Vagina (tissue), 2 donors: ENCODE measurements at regions not wholly inside any gene's neighbourhood (a gene's known extent, or its start where the extent isn't known, plus 50 kb on each side); places are given as distances from the start of the nearest gene placed in this dataset.

ENCODE experiments used
- DNase-seq, 2 donors: peaks; one replicate each; pipeline ENCODE4 v3.0.0-alpha.2; 2017; ENCODE audit errors: extremely low spot score in 2 of 2
- H3K27ac ChIP-seq: fragments of 200-600 bp; sonication (generic); one replicate; pipeline ENCODE4 v1.5.1; 2019
- H3K27me3 ChIP-seq: fragments of 200-600 bp; sonication (generic); one replicate; pipeline ENCODE4 v1.5.1; 2019
- H3K36me3 ChIP-seq, 2 donors: fragments of 200-600 bp; sonication (generic); one replicate each; pipeline ENCODE4 v1.5.1; 2017 to 2019
- H3K4me1 ChIP-seq: fragments of 200-600 bp; sonication (generic); one replicate; pipeline ENCODE4 v1.5.1; 2019
- H3K4me3 ChIP-seq, 2 donors: fragments of 200-600 bp; sonication (generic); 1 replicate in 1 of 2; 2 replicates in 1 of 2; pipeline ENCODE4 v1.5.1; 2016 to 2019
- H3K9me3 ChIP-seq: fragments of 200-600 bp; sonication (generic); one replicate; pipeline ENCODE4 v1.5.1; 2019
- CTCF ChIP-seq, 3 experiments: fragments of 450-650 bp in 2 of 3; fragments of 200-600 bp in 1 of 3; sonication (generic) in 1 of 3; IDR thresholded peaks; one replicate each; pipeline ENCODE4 v1.5.1; 2017 to 2019; ENCODE audit warnings: antibody characterized with exemption in 3 of 3, mild to moderate bottlenecking in 2 of 3, moderate library complexity in 2 of 3
- POLR2A ChIP-seq, 2 donors: fragments of 450-650 bp; IDR thresholded peaks; one replicate each; pipeline ENCODE4 v1.6.1; 2017; ENCODE audit warnings: antibody characterized with exemption in 2 of 2, mild to moderate bottlenecking in 2 of 2, moderate library complexity in 2 of 2
- POLR2AphosphoS5 ChIP-seq, 2 donors: sonication (generic); formaldehyde crosslinking; IDR thresholded peaks; one replicate each; pipeline ENCODE4 v1.9.0; 2017; ENCODE audit warnings: antibody characterized with exemption in 2 of 2, mild to moderate bottlenecking in 2 of 2, low read depth in 1 of 2; ENCODE audit not compliant: insufficient read depth in 1 of 2
- intact Hi-C: fragments of 100-400 bp; cut with DNase I; formaldehyde crosslinking; loops from one replicate; pipeline ENCODE4 v1.15.1; 2023

GRCh38 chr1:234921266-234922062, 207.2 kb downstream of the TOMM20 start:
- H3K36me3 ChIP-seq = no peaks in the 10 kb centered on the region
- H3K9me3 ChIP-seq = no peaks in the 10 kb centered on the region
- H3K4me1 ChIP-seq = peaks cover 70% of the 10 kb centered on the region
- no peaks in the 10 kb centered on the region for H3K27me3 ChIP-seq
- no peak for TF ChIP-seq POLR2AphosphoS5 (IDR thresholded peaks at IDR 0.05; ENCODE audit: insufficient read depth in 1 of 2, low read depth in 1 of 2)
- TF ChIP-seq POLR2A (IDR thresholded peaks at IDR 0.05) = no peak
- no peak for TF ChIP-seq CTCF (IDR thresholded peaks at IDR 0.05)
- no peak for DNase-seq
- intact Hi-C loops = loop anchor here (5.0 to 10.0 kb wide), 2 partner anchors 53 to 146 kb away; no protein-coding TSS in a partner anchor
- peak overlapping the region; percentile 75 for H3K27ac ChIP-seq
- no peak overlapping the region for H3K4me3 ChIP-seq

GRCh38 chr1:234920843-234921140, 207.8 kb downstream of the TOMM20 start:
- H3K4me1 ChIP-seq = peaks cover 70% of the 10 kb centered on the region
- no peak for DNase-seq
- H3K36me3 ChIP-seq = no peaks in the 10 kb centered on the region
- no peaks in the 10 kb centered on the region for H3K27me3 ChIP-seq
- H3K4me3 ChIP-seq = no peak overlapping the region
- H3K27ac ChIP-seq = peak overlapping the region; percentile 75
- TF ChIP-seq POLR2A (IDR thresholded peaks at IDR 0.05) = no peak
- TF ChIP-seq POLR2AphosphoS5 (IDR thresholded peaks at IDR 0.05; ENCODE audit: insufficient read depth in 1 of 2, low read depth in 1 of 2) = no peak
- TF ChIP-seq CTCF (IDR thresholded peaks at IDR 0.05) = no peak
- no peaks in the 10 kb centered on the region for H3K9me3 ChIP-seq
- intact Hi-C loops = loop anchor here (5.0 to 10.0 kb wide), 2 partner anchors 54 to 147 kb away; no protein-coding TSS in a partner anchor

- intact Hi-C loops = loop anchor here (5.0 to 10.0 kb wide), 2 partner anchors 55 to 147 kb away; no protein-coding TSS in a partner anchor
- H3K36me3 ChIP-seq = no peaks in the 10 kb centered on the region
- H3K4me3 ChIP-seq = no peak overlapping the region
- H3K27me3 ChIP-seq = no peaks in the 10 kb centered on the region
- peaks cover 70% of the 10 kb centered on the region for H3K4me1 ChIP-seq
- no peak for TF ChIP-seq CTCF (IDR thresholded peaks at IDR 0.05)
- no peak for TF ChIP-seq POLR2AphosphoS5 (IDR thresholded peaks at IDR 0.05; ENCODE audit: insufficient read depth in 1 of 2, low read depth in 1 of 2)
- TF ChIP-seq POLR2A (IDR thresholded peaks at IDR 0.05) = no peak
- H3K9me3 ChIP-seq = no peaks in the 10 kb centered on the region
- H3K27ac ChIP-seq = peak overlapping the region; percentile 75
- no peak for DNase-seq
Measured at GRCh38 chr1:234920136-234920842, 208.3 kb downstream of the TOMM20 start.

- TF ChIP-seq POLR2A (IDR thresholded peaks at IDR 0.05) (no peak), POLR2AphosphoS5 (IDR thresholded peaks at IDR 0.05; ENCODE audit: insufficient read depth in 1 of 2, low read depth in 1 of 2) (peak; percentile 62 to 68)
- Histone ChIP-seq H3K4me3 (no peak overlapping the region), H3K27ac (peak overlapping the region; percentile 75), H3K36me3 (no peaks in the 10 kb centered on the region), H3K9me3 (no peaks in the 10 kb centered on the region), H3K4me1 (peaks cover 72% of the 10 kb centered on the region), H3K27me3 (no peaks in the 10 kb centered on the region)
- DNase-seq = no peak
- intact Hi-C loops = no loop called here
Measured at GRCh38 chr1:234918961-234919761, 209.5 kb downstream of the TOMM20 start.

- Histone ChIP-seq H3K27me3 (no peaks in the 10 kb centered on the region), H3K4me1 (peaks cover 72% of the 10 kb centered on the region), H3K27ac (peak overlapping the region; percentile 75), H3K4me3 (no peak overlapping the region), H3K36me3 (no peaks in the 10 kb centered on the region), H3K9me3 (no peaks in the 10 kb centered on the region)
- intact Hi-C loops = no loop called here
- no peak for DNase-seq
- TF ChIP-seq POLR2A (IDR thresholded peaks at IDR 0.05) (no peak), POLR2AphosphoS5 (IDR thresholded peaks at IDR 0.05; ENCODE audit: insufficient read depth in 1 of 2, low read depth in 1 of 2) (peak; percentile 26 to 67)
Measured at GRCh38 chr1:234918181-234918841, 210.3 kb downstream of the TOMM20 start.
